ENCODE measurements at regions not wholly inside any gene's neighbourhood (a gene's known extent, or its start where the extent isn't known, plus 50 kb on each side); places are given as distances from the start of the nearest gene placed in this dataset.

- DNase-seq = no peak
Observed at GRCh38 chr2:163541943-163542342, 193.9 kb downstream of the FIGN start.

DNA sequence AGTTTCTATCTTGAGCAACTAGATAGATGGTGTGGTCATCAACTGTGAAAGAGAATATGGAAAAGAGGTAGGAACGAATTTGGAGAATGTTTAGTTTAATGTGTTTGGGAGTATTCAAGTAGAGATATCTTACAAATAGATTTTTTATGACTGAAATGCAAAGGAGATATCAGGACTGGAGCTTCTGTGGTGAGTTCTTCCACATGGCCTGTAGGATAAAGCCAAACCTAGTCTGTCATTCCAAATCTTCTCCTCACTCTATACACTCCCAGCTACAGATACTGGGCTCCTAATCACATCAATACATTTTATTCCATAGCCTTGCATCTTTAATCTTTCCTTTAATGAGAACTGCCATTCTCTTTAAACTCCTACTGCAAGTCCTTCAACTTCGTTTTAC, 194.3 kb downstream of the FIGN start:
- DNase-seq = no peak

DNA sequence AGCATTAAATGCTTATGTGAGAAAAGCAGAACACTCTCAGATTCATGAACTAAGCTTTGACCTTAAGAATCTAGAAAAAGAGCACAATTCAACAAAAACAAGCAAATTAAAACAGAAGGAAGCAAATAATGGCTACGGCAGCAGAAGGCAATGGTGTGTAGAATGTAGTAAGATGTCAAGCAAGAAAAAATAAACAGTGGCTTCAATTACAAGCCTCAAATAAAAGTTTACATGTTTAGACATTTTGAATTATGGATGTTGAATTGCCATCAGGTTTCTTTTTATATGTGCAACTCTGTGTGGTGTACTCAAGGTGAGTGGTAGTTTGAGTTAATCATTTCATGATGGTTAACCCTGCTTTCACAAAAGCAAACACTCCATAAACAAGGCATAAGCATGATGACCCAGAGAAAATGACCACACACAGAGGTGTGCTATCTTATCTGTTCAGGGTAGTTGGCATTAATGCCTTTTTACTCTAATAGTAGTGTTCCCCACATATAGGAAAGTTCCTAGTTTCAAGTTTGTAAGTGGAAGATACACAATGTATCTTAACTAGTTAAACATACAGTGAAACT, 207.1 kb downstream of the FIGN start:
- no peak for DNase-seq

- no peak for DNase-seq
Observed at GRCh38 chr2:163527381-163527780, 208.4 kb downstream of the FIGN start.

DNA sequence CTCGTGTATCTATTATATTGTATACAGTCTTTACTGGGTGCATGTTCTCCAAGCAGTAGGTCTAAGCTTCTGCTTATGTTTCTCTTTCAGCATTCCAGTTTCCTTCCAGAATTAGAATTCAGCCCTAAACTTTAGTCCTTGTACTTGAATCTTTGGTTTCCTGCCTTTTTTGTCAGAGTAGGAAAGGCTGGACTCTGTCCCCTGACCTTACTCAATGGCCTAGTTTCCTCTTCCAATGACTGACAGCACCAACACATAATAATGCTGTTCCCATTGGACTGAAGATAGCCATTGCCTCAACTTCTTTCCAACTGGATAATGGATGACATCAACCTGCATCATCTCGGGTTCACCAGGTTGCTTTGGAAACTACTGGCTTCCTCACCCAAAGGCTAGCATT, 217.0 kb downstream of the FIGN start:
- no peak for DNase-seq

- no peak for DNase-seq
Observed at GRCh38 chr2:163515836-163516235, 220.0 kb downstream of the FIGN start.

GRCh38 chr2:163505281-163505680, 230.5 kb downstream of the FIGN start:
- no peak for DNase-seq

- DNase-seq = no peak
Observed at GRCh38 chr2:163493359-163494298, 242.2 kb downstream of the FIGN start.

DNA sequence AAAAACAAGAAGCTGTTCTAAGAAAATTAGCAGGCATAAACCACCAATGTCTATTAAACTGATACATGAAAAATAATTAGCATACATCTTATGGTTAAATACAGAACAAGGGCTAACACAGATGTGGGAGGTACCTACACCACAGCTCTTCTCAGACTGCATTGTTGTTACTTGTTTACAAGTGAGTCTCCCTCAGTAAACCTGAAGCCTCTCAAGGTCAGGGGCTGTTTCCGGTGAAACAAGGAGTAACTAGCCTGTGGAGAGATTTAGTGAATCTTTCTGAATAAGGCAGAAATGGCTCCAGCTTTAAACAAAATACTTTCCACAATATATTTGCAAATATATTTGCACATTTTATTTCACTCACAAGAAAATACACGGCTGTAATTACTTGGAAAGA, 244.0 kb downstream of the FIGN start:
- DNase-seq = no peak

DNA sequence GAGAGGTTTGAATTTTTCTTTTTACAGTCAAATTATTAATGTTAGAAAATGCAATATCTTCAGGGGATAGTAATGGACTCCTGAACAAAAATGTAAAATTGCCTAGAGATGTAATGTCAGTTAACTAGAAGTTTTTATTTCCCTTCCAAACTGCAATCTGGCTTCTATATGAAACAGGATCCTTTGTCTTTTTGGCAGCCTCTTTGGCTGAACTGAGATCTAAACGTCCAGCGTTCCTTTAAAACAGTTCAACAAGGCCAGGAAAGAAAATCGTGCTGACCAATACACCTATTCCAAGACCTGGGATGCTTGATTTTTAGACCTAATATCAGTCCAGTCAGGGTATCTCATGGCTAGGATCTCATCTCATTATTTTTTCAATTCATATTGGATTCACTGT, 245.5 kb downstream of the FIGN start:
- DNase-seq = no peak

DNA sequence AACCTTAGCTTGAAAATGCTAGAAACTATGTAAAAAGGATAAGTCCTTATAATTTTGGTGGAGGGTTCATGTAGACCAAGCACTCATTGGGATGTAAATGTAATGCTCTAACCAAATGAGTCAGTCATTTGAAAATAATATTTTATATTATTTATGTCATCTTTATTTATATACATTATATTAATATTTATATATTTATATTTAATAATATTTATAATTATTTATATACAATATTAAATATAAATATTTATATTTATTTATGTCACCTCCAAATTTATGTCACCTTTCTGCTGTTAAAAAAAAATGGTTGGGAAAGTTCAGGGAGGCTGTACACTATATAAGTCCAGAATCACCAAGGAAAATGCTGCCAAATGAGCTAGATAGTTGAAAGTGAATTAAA, 254.3 kb downstream of the FIGN start:
- DNase-seq = no peak

GRCh38 chr2:163479599-163479998, 256.2 kb downstream of the FIGN start:
- DNase-seq = no peak

DNA sequence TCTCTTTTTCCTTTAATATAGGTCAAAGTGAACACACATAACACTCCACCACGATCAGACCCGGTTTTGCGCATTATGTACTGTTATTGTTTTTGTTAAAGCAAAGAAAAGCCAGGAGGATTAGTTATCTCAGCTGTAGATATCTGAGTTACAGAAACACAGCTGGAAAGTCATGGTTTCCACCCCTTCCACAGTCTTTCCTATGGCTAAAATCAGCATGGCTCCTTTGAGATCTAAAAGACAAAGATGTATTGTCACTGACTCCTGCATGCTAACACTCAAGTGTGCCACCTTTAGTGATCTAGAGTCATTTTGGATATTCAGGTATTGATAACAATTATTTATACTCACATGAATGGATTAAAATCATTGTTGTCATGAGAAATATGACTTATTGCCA, 260.0 kb downstream of the FIGN start:
- no peak for DNase-seq

- DNase-seq = no peak
Observed at GRCh38 chr2:163474889-163475288, 260.9 kb downstream of the FIGN start.

DNA sequence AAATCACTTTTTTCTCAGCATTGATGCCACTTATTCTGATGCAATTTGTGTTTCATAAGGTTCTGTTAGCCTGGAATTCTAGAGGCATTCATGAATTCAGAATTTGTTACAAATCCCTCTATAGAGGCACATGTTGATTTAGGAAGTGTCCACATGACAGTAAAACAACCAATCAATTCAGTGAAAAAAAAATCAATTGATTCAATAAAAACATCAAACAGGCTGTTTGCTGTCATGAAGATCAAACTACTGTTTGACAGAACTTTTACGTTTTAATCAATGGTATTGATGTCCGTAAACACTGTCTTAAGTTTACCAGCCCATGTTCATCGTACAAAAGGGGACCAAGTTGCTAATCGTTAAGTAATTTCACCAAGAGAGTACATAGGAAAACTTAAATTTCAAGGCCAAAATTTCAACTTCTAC, 261.5 kb downstream of the FIGN start:
- no peak for DNase-seq

DNA sequence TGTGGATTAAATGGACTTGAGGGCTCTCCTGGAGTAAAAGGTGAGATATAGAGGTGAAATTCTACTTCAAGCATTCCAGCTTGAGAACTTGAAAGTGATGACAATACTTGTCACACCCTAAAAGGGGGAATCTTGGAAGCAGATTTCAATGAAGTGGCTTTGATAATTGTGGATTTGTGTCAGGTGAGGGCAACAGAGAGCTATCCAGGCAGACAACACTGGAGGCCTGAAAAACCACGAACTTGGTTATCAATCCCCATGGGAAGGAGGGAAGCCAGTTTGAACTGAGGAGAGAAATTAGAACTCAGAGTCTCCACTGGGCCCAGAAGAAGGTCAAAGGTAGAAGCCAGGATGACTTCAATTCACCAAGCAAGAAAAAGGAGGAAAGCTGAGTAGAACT, 263.9 kb downstream of the FIGN start:
- no peak for DNase-seq

GRCh38 chr2:163469561-163469962, 266.2 kb downstream of the FIGN start:
- no peak for DNase-seq

- no peak for DNase-seq
Observed at GRCh38 chr2:163467251-163467630, 268.6 kb downstream of the FIGN start.

DNA sequence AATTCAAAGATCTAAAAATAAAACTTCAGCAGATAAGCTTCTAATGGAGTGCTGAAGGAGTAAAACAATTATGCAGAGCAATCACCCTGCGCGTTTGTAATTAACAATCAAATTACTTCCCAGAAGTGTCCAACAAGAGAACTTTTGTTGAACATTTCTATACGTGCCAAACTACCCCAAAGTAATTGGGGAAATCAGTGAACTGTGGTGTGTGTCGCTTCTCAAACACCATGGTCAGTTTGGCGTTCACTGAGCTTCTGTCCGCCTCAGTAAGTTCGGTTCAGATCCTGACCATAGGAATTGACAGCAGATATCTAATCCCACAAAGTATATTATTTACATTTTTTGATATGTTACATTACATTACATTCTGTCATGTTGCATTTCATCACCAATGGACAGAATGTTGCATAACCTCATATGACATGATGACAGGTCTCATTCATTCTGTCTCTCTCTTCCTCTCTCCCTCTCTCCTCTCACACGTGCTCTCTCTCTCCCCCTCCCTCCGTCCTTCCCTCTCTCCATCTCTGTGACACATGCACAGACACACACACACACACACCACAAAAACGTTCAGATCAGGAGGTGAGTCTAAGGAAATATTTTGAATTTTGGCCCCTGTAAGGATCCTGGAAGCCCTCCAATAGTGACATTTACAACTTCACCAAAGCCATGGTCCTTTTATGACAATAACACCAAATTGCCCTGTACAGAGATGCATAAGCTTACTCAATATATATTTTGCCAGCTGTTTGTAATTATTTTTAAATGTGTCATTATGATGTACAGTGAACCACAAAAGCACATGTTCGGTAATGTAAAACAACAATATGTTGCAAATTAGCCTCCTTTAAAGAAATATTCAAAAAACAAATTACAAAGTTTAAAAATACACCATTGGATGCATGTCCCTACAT, 269.2 kb downstream of the FIGN start:
- no peak for DNase-seq

DNA sequence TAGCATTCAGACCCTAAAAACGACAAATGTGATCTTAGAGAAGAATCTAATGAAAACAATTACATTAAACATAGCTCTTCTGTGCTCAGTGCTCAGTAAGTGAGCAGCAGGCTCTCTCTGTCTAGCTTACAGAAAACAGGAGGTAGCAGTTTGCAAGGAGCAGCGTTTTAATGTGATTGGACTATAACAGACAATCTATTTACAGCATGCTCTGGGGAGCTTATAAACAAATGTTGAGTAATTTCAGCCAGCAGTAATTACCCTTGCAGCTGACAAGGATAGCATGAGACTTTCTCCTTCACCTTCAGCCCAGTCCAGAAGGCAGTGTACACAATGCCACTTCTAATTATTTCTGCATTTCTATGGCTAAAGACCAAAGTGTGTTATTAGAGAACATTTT, 270.4 kb downstream of the FIGN start:
- DNase-seq = no peak

DNA sequence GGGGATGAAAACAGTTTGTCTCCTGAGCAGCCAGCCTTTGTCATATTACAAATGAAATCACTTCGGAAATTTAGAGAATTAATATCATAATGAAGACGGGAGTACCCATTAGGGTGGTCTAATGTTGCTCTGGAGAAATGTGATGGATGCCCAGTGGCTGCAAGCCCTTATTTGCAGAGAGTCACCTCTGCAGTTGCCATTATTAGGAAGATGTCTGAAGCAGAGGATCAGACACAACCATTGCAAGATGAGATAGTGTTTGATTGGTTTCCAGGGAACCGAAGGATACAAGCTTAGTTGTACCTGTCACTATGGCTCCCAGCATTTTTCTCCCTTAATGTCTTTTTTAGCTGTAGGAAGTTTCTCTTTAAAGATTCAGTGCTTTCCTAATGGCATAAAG, 272.4 kb downstream of the FIGN start:
- no peak for DNase-seq

GRCh38 chr2:163462993-163463392, 272.8 kb downstream of the FIGN start:
- DNase-seq = no peak

- DNase-seq = no peak
Observed at GRCh38 chr2:163459986-163460385, 275.8 kb downstream of the FIGN start.
